Loucy (cell line): ENCODE measurements at regions not wholly inside any gene's neighbourhood (a gene's known extent, or its start where the extent isn't known, plus 50 kb on each side); places are given as distances from the start of the nearest gene placed in this dataset.

Source experiments
- H2AFZ ChIP-seq: fragments of 200-600 bp; sonication (generic); 2 replicates; pipeline ENCODE4 v1.6.0; 2016; ENCODE audit warnings: antibody characterized with exemption, mild to moderate bottlenecking, low read length, moderate library complexity
- H3F3A ChIP-seq: fragments of 200-600 bp; 2 replicates; pipeline ENCODE4 v1.6.0; 2016; ENCODE audit warnings: antibody characterized with exemption, low read depth, mild to moderate bottlenecking
- H3K27me3 ChIP-seq: fragments of 200-600 bp; sonication (generic); 2 replicates; pipeline ENCODE4 v1.6.1; 2014; ENCODE audit warnings: low read length, mild to moderate bottlenecking; ENCODE audit not compliant: insufficient read depth, poor library complexity, severe bottlenecking
- H3K36me3 ChIP-seq: fragments of 200-600 bp; sonication (generic); 2 replicates; pipeline ENCODE4 v1.6.1; 2016; ENCODE audit warnings: low read length; ENCODE audit not compliant: insufficient read depth
- H3K4me1 ChIP-seq: fragments of 200-600 bp; sonication (generic); 2 replicates; pipeline ENCODE4 v1.5.1; 2014; ENCODE audit warnings: low read length, mild to moderate bottlenecking; ENCODE audit not compliant: insufficient read depth, poor library complexity, severe bottlenecking
- H3K4me2 ChIP-seq: fragments of 200-600 bp; sonication (generic); 2 replicates; pipeline ENCODE4 v1.6.0; 2014; ENCODE audit warnings: antibody characterized with exemption, low read length, low read depth, mild to moderate bottlenecking; ENCODE audit not compliant: poor library complexity, severe bottlenecking
- H3K4me3 ChIP-seq: fragments of 200-600 bp; sonication (generic); 2 replicates; pipeline ENCODE4 v1.5.1; 2014; ENCODE audit warnings: low read length, mild to moderate bottlenecking, mixed read lengths; ENCODE audit not compliant: poor library complexity, severe bottlenecking
- H3K79me2 ChIP-seq: fragments of 200-600 bp; sonication (generic); 2 replicates; pipeline ENCODE4 v1.6.1; 2014; ENCODE audit warnings: low read length; ENCODE audit not compliant: insufficient read depth
- H3K9ac ChIP-seq: fragments of 200-600 bp; sonication (generic); 2 replicates; pipeline ENCODE4 v1.6.0; 2014; ENCODE audit warnings: mild to moderate bottlenecking, low read depth, low read length, moderate library complexity; ENCODE audit not compliant: poor library complexity, severe bottlenecking
- H3K9me2 ChIP-seq: fragments of 200-600 bp; sonication (generic); replicated peaks from 2 replicates; pipeline ENCODE4 v1.6.1; 2016; ENCODE audit warnings: low read depth, low read length, mixed read lengths
- H3K9me3 ChIP-seq: fragments of 200-600 bp; sonication (generic); 2 replicates; pipeline ENCODE4 v1.6.1; 2014; ENCODE audit warnings: mild to moderate bottlenecking, antibody characterized with exemption, low read length, low read depth; ENCODE audit not compliant: insufficient read depth
- H4K20me1 ChIP-seq: fragments of 200-600 bp; sonication (generic); 2 replicates; pipeline ENCODE4 v1.6.0; 2014; ENCODE audit warnings: antibody characterized with exemption, low read length, mild to moderate bottlenecking; ENCODE audit not compliant: insufficient read depth, poor library complexity, severe bottlenecking
- EZH2phosphoT487 ChIP-seq: fragments of 200-600 bp; IDR thresholded peaks from 2 replicates; pipeline ENCODE4 v1.6.1; 2018; ENCODE audit warnings: antibody characterized with exemption, mild to moderate bottlenecking, moderate library complexity, borderline replicate concordance
- TF ChIP-seq, protein P1 (sequence below): fragments of 200-600 bp; sonication (generic); conservative IDR thresholded peaks from 2 replicates; pipeline ENCODE4 v1.5.1; 2014; ENCODE audit warnings: mild to moderate bottlenecking, antibody characterized with exemption, low read length

DNA sequence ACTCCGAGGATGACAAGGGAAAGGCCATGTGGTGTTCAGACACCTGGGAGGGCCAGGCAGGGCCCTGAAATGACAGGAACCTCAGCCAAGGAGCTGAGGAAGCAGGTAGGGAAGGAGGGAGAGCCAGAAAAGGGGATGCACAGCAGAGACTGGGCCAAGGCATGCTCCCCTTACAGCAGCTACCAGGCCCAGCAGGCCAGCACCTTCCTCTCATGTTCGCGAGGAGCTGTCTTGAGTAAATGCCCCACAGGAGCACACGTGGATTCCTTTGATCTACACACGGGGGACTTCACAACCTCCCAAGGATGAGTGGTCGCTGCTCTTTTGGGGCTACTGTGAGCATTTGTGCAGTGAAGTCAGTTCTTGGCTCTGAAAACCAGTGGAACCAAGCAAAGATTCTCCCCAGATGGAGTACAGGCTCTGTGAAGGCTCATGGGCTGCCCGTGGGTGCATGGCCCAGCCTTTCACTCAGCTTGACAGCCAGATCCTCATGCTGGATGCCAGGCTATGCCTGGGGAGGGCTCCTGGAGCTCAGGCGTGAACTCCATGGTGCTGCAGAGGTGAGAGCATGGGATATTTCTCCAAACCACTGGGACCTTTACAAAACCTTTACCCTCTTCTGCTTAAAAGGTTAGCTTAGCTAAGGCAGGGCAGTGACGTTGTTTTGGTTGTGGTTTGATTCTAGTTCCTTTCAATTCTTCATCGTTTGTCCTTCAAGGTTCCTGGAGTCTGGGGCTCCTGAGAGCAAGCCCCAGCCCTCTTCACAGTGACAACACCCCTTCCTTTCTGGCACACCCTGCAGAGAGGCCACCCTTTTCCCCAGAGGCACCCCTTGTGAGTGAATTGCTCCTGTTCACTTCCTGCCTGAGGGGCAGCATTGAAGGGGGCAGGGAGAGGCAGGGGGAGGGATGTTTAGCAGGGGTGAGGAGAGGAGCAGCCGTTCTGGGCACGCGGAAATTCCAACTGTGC is 74.2 kb upstream of the ZPBP start:
- Histone ChIP-seq H3K9me2 (no peaks in the 10 kb centered on the region), H3K27me3 (no peaks in the 10 kb centered on the region), H3K4me1 (peaks cover 58% of the 10 kb centered on the region), H3K36me3 (no peaks in the 10 kb centered on the region), H2AFZ (peak overlapping the region; percentile 21; the same call in 1 of the 2 replicates), H3K79me2 (no peaks in the 10 kb centered on the region), H3K4me3 (peak overlapping the region; percentile 10), H3K9ac (peak overlapping the region; percentile 60), H3F3A (no peaks in the 10 kb centered on the region), H3K4me2 (peak overlapping the region; percentile 53), H4K20me1 (no peaks in the 10 kb centered on the region), H3K9me3 (no peaks in the 10 kb centered on the region)
- TF ChIP-seq, protein P1, sequence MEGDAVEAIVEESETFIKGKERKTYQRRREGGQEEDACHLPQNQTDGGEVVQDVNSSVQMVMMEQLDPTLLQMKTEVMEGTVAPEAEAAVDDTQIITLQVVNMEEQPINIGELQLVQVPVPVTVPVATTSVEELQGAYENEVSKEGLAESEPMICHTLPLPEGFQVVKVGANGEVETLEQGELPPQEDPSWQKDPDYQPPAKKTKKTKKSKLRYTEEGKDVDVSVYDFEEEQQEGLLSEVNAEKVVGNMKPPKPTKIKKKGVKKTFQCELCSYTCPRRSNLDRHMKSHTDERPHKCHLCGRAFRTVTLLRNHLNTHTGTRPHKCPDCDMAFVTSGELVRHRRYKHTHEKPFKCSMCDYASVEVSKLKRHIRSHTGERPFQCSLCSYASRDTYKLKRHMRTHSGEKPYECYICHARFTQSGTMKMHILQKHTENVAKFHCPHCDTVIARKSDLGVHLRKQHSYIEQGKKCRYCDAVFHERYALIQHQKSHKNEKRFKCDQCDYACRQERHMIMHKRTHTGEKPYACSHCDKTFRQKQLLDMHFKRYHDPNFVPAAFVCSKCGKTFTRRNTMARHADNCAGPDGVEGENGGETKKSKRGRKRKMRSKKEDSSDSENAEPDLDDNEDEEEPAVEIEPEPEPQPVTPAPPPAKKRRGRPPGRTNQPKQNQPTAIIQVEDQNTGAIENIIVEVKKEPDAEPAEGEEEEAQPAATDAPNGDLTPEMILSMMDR: no peak
- TF ChIP-seq EZH2phosphoT487: no peak

DNA sequence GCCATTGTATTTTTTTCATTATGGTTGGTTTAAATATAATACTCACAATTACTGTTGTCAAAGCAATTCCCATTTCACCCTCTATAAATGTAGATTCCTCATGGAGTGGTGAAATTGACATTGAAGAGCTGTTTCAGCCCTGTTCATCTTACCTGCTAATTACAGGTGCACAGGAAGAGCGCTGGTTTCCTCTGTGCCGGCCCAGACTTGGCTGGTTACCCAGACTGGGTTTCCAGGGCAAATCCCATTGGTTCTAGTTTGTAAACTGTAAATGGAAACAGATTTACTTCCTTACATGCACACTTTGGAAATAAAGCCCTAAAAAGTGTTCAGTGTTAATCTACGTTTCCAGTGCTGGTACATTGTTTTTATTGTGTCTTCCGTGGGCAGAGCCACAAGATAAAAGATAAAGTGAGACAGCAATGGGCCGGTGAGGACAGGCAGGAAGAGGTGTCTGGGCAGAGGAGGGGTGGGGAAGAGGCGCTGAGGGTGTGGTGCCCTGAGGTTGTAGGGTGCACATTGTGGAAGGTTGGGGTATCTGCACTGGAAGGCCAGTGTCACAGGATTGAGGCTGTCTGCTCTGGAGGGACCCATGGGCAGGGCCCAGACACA is 71.6 kb upstream of the ZPBP start:
- Histone ChIP-seq H3K36me3 (no peaks in the 10 kb centered on the region), H3K27me3 (no peaks in the 10 kb centered on the region), H4K20me1 (no peaks in the 10 kb centered on the region), H3K4me2 (peak overlapping the region; percentile 62), H3K9me2 (no peaks in the 10 kb centered on the region), H3F3A (no peaks in the 10 kb centered on the region), H3K4me1 (peaks cover 64% of the 10 kb centered on the region), H3K4me3 (peak overlapping the region; percentile 36), H3K9ac (peak overlapping the region; percentile 2), H3K9me3 (no peaks in the 10 kb centered on the region), H2AFZ (no peak overlapping the region), H3K79me2 (no peaks in the 10 kb centered on the region)
- TF ChIP-seq, protein P1: no peak
- TF ChIP-seq EZH2phosphoT487: no peak

DNA sequence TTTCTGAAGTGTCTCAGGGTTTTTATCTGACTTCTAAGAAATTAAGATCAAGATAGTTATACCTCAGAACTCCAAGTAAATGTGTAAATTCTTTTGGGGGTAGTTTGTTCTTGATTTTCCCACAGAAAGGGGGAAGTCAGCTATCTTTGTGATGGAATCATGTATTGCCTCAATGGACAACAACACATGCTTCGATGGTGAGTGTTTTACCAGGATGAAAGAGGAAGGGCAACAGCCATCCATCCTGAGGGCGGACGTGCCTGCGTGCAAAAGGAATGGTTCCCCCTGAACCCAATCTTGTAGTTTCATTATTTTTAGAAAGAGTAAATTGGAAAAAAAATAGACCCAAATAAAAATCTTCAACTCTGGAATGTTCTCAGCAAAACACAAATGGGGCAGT is 67.2 kb upstream of the ZPBP start:
- Histone ChIP-seq H3K36me3 (no peaks in the 10 kb centered on the region), H3K79me2 (no peaks in the 10 kb centered on the region), H3K9me2 (no peaks in the 10 kb centered on the region), H3K4me2 (no peak overlapping the region), H3K9me3 (no peaks in the 10 kb centered on the region), H3K27me3 (no peaks in the 10 kb centered on the region), H4K20me1 (no peaks in the 10 kb centered on the region), H3K9ac (no peak overlapping the region), H3F3A (no peaks in the 10 kb centered on the region), H3K4me3 (no peak overlapping the region), H3K4me1 (peaks cover 52% of the 10 kb centered on the region), H2AFZ (no peak overlapping the region)
- TF ChIP-seq EZH2phosphoT487: no peak
- TF ChIP-seq, protein P1: no peak
